LoVo (cell line): ENCODE measurements at regions not wholly inside any gene's neighbourhood (a gene's known extent, or its start where the extent isn't known, plus 50 kb on each side); places are given as distances from the start of the nearest gene placed in this dataset.
"Not testable (repeated sequence)": the region's sequence is repeated elsewhere in the genome, so short reads cannot be mapped to it uniquely, and the experiment has no call there.

Source experiments
- DNase-seq: peaks from one replicate; pipeline ENCODE4 v3.0.0-alpha.2; 2016; ENCODE audit warnings: low spot score

GRCh38 chr5:62041156-62041756 is 264.8 kb upstream of the KIF2A start:
- no peak for DNase-seq

GRCh38 chr5:62042007-62042406 is 264.0 kb upstream of the KIF2A start:
- DNase-seq: no peak

- DNase-seq: no peak
Measured at GRCh38 chr5:62043289-62044280, 262.4 kb upstream of the KIF2A start.

GRCh38 chr5:62044989-62045388 is 261.0 kb upstream of the KIF2A start:
- no peak for DNase-seq

GRCh38 chr5:62046191-62046590 is 259.8 kb upstream of the KIF2A start:
- no peak for DNase-seq

GRCh38 chr5:62051747-62052146 is 254.3 kb upstream of the KIF2A start:
- DNase-seq: no peak

GRCh38 chr5:62059960-62060359 is 246.0 kb upstream of the KIF2A start:
- DNase-seq: no peak

GRCh38 chr5:62065050-62065449 is 241.0 kb upstream of the KIF2A start:
- no peak for DNase-seq

- DNase-seq: no peak
Measured at GRCh38 chr5:62066761-62067277, 239.2 kb upstream of the KIF2A start.

- DNase-seq: no peak
Measured at GRCh38 chr5:62068554-62068953, 237.5 kb upstream of the KIF2A start.

GRCh38 chr5:62077387-62077786 is 228.6 kb upstream of the KIF2A start:
- no peak for DNase-seq

- no peak for DNase-seq
Measured at GRCh38 chr5:62077823-62078550, 228.0 kb upstream of the KIF2A start.

GRCh38 chr5:62082370-62082801 is 223.6 kb upstream of the KIF2A start:
- peak; percentile 57 for DNase-seq

- DNase-seq: no peak
Measured at GRCh38 chr5:62083247-62083646, 222.8 kb upstream of the KIF2A start.

GRCh38 chr5:62083661-62084060 is 222.3 kb upstream of the KIF2A start:
- DNase-seq: no peak

- DNase-seq: no peak
Measured at GRCh38 chr5:62084391-62084790, 221.6 kb upstream of the KIF2A start.

GRCh38 chr5:62090953-62091352 is 215.1 kb upstream of the KIF2A start:
- no peak for DNase-seq

GRCh38 chr5:62093411-62093810 is 212.6 kb upstream of the KIF2A start:
- no peak for DNase-seq

- DNase-seq: peak; percentile 30
Measured at GRCh38 chr5:62093976-62094375, 212.0 kb upstream of the KIF2A start.

GRCh38 chr5:62097361-62097760 is 208.6 kb upstream of the KIF2A start:
- no peak for DNase-seq

- no peak for DNase-seq
Measured at GRCh38 chr5:62100201-62100600, 205.8 kb upstream of the KIF2A start.

GRCh38 chr5:62103863-62104262 is 202.1 kb upstream of the KIF2A start:
- not testable (repeated sequence) for DNase-seq
